IPS DF 4.7 (cell line): ENCODE measurements at regions not wholly inside any gene's neighbourhood (a gene's known extent, or its start where the extent isn't known, plus 50 kb on each side); places are given as distances from the start of the nearest gene placed in this dataset.
A peak's percentile ranks its signal among the peaks of the same experiment; 100 is the strongest.
"Not testable (repeated sequence)": the region's sequence is repeated elsewhere in the genome, so short reads cannot be mapped to it uniquely, and the experiment has no call there.

Experiments used
- DNase-seq: peaks from one replicate; pipeline ENCODE4 v3.0.0-alpha.2; 2013; ENCODE audit warnings: low spot score; ENCODE audit errors: extremely low read depth

- DNase-seq: no peak
Measured at GRCh38 chr3:140752499-140752898, 74.6 kb downstream of the TRIM42 start.

DNA sequence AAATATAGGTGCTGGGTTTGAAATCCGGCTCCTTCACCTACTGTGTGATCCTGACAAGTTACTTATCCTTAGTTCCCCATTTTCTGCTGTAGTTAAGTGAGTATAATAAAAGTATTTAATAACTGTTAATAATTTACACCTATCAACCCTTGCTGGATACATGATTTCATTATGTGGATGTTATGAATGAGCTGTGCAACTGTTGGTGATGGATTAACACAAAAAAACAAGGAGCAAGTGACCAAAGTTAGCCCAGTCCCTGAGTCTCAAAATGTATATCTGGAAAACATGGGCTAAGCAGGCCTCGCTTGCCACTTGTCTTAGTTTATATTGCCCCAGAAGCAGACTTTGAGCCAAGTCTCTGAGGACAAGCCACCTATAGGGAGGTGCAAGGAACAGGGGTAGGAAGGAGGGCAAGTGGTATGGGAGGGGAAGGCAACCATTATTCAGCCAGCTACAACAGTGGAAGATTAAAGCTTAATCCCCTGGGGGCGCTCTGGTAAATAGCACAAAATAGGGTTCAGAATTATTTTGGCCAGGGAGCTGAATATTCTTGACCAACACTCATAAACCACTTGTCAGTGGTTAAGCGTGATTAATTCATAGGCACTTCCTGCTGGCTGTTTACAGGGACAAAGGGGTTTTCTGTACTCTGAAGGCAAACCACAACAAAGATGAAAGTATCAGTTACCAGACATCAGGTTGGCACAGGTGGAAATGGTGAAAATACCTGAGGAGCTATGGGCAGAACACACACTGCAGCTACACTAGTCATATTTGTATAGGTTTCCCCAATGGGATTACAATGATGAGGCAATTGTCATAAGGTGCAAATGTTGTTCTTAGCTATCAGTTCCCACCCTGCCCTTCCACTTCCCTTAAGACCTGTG lies 76.2 kb downstream of the TRIM42 start:
- no peak for DNase-seq

DNA sequence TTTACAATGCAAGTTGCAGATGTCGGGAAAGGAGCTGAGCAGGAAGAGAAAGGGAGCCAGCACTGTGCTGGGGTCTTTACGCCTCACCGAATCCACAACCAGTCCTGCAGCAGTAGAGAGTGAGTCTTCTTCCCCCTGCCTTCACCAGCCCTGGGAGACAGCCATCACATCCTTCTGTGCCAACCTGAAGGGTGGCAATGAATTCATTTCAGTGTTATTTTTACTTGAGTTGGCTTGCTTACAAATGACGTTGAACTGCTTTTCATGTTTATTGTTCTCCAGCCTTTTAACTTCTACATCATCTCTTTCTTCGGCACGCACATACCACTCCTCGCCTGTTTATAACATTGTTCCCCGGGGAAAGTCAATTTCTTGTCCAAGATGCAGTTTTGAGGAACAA lies 77.1 kb downstream of the TRIM42 start:
- DNase-seq: no peak

GRCh38 chr3:140756240-140757016 lies 78.6 kb downstream of the TRIM42 start:
- no peak for DNase-seq

DNA sequence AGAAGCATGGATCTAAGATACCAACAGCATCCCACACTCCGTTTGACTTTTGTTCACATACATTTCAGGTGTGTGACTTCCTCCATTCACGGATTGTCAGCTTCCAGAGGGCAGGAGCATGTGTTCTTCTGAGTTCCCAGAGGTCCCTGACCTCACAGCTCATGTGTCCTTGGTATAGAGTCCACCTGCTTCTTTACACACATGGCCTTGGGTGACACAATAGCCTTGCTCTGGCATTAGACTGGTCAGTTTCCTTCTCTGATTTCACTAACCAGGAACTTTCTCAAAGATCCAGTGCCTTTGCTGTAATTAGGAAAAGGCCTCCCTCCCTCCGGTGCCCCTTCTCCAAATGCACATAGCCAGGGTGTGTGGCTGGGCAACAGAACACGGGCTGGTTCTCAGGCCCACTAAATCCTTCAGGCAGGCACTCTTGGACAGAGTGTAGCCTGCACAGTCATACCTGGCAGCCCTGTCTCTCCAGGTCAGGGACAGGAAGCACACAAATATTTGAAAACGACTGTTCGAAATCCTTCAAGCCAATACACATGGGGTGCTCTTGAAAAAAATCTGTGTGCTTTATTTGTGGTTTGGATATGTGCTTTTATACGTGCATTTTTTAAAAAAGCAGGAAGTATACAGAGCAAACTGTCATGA lies 81.1 kb downstream of the TRIM42 start:
- no peak for DNase-seq

- DNase-seq: no peak
Measured at GRCh38 chr3:140760324-140761075, 82.6 kb downstream of the TRIM42 start.

DNA sequence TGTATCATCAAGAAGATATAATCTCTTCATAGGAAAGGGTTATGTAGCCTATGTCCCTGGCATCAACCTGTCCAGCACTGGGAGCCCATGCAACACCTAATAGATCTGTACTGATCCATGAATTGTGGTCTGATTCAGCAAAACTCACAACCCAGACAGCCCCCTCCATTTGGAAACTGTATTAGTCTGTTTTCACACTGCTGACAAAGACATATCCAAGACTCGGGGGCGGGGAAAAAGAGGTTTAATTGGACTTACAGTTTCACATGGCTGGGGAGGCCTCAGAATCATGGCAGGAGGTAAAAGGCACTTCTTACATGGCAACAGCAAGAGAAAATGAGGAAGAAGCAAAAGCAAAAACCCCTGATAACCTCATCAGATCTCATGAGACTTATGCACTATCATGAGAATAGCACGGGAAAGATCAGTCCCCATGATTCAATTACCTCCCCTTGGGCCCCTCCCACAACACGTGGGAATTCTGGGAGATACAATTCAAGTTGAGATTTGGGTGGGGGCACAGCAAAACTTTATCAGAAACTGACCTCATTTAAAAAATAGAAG lies 83.3 kb downstream of the TRIM42 start:
- no peak for DNase-seq

GRCh38 chr3:140762746-140763145 lies 84.9 kb downstream of the TRIM42 start:
- DNase-seq: no peak

DNA sequence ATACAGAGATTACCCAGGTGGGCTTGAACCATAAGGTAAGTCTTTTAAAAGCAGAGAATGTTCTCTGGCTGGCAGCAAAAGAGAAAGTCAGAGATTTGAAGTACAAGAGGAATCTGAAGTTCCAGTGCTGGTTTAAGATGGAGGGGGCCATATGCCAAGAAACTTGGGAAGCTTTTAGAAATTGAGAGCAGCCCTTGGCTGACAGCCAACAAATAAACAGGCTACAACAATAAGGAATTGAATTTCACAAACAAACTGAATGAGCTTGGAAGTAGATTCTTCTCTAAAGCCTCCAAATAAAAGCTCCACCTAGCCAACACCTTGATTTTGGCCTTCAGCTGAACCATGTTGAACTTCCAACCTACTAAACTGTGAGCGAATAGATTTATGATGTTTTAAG lies 85.7 kb downstream of the TRIM42 start:
- DNase-seq: no peak

GRCh38 chr3:140765246-140765645 lies 87.4 kb downstream of the TRIM42 start:
- DNase-seq: no peak

GRCh38 chr3:140766465-140766864 lies 88.6 kb downstream of the TRIM42 start:
- DNase-seq: no peak

DNA sequence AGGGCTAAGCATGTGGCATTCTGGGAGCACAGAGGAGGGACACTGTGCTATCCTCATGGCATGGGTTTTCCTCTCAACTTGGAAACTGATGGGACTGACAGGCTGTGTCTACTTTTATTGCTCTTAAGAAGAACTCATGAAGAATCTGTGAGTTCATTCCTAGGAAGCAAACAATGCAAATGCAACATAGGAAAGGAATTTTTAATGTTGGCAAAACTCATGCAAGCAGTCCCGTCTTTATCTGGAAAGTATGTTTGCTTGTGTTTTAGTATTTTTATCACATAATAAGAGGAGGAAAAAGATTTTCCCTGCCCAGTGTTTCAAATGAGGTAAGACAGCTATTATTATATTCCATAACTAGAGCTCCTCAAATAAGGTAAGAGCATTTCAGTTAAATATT lies 89.7 kb downstream of the TRIM42 start:
- DNase-seq: no peak

DNA sequence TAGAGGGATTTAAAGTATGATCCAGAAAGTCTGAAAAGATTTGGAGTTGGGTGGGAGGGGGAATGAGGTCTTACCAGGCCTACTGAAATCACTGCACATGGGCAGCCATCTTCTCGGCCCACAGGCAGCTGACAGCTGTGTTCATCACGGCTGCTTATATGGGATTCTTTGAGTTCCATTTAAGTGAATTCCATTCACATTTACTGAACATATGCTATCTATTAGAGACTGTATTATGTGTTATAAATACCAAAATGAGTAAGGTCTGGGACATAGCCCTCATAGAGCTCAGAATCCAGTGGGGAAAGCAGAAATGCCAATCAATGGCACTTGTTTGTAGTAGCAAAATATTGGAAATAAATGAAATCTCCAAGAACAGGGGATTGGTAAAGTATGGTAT lies 91.1 kb downstream of the TRIM42 start:
- DNase-seq: no peak

- no peak for DNase-seq
Measured at GRCh38 chr3:140769951-140770350, 92.1 kb downstream of the TRIM42 start.

DNA sequence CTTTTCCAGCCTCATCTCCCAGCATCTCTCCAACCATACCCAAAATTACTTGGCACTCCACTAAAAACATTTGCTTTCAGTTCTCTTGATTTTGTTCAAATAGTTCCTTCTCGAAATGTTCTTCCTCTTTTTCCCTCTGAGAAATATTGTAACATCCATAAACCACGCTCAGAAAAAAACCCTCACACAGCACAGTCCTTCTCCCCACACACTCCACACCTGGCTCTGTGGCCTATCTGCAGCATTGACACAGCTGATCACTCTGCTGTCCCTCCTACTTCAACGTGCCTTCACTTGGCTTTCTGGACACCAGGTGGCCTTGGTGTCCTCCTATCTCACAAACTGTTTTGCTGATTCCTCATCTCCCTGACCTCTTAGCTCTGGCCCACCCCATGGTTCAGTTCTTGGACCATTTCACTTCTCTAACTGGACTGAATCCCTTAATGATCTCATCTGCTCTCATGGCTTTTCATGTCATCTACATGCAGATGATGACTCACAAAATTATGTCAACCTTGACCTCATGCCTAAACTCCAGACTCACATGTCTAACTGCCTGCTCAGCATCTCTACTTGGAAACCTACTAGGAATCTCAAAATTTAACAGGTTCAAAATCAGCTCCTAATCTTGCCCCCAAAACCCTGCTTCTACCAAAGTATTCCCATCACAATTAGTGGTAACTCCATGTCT lies 93.3 kb downstream of the TRIM42 start:
- no peak for DNase-seq

- DNase-seq: no peak
Measured at GRCh38 chr3:140777631-140778233, 99.9 kb downstream of the TRIM42 start.

DNA sequence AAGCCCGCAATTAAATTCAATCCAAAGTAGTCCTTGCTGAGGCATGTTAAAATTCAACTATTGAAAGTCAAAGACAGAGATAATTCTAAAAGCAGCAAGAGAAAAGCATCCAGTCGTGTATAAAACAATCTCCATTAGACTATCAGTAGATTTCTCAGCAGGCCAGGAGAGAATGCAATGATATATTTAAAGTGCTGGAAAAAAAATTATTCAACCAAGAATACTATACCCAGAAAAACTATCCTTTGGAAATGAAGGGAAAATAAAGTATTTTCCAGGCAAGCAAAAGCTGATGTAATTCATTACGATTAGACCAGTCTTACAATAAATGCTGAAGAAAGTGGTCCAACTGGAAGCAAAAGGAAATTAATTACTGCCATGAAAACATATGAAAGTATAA lies 113.5 kb downstream of the TRIM42 start:
- no peak for DNase-seq

DNA sequence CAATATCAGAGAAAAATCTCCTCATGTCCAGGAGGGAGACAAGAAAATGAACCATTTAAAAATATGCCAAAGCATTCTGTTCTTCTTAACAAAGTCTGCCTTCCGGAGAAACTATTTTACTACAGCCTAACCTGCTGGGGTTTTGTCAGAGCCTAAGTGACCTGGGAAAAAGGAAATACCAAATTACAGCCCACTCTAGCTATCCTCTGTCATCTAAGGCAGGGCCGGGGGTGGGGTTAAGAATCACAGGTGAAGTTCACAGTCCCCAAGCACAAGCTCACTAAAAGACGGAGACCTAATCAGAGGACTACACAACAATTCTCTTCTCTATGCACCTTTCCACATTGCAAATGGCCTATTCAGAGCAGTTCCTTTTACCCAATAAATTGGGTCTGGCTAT lies 116.6 kb downstream of the TRIM42 start:
- DNase-seq: peak; percentile 28

- not testable (repeated sequence) for DNase-seq
Measured at GRCh38 chr3:140802898-140803297, 125.0 kb downstream of the TRIM42 start.

DNA sequence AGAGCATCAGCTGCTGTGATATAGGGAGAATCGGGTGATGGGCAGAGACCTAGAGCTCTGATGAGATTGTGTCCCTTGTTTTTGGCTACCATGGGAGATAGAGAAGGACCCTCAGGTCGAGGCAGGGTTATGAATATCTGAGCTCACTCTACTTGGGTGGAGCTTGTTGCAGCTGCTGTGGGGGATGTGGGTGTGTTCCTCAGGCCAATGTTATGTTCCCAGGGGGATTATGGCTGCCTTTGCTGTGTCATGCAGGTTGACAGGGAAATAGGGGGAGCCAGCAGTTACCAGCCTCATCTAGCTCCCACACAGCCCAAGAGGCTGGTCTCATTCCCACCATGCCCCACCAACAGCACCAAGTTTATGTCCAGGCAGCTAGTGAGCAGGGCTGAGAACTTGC lies 131.5 kb downstream of the TRIM42 start:
- no peak for DNase-seq
